H1 (cell line): ENCODE measurements at regions not wholly inside any gene's neighbourhood (a gene's known extent, or its start where the extent isn't known, plus 50 kb on each side); places are given as distances from the start of the nearest gene placed in this dataset.

Experiments used
- CTCF ChIA-PET: fragments of 300-600 bp; sonication (Branson Sonifier 250); formaldehyde crosslinking; loops from one replicate; lab custom pipeline; 2021; ENCODE audit not compliant: partially characterized antibody; lab: Charles Lee
- POLR2A ChIA-PET: fragments of 300-600 bp; sonication (Branson Sonifier 250); formaldehyde crosslinking; loops from one replicate; lab custom pipeline; 2021; ENCODE audit warnings: inconsistent platforms; ENCODE audit not compliant: partially characterized antibody; lab: Charles Lee
- DNase-seq, 2 experiments: peaks; one replicate each; pipeline versions ENCODE4 v3.0.0 to v3.0.0-alpha.2; 2010 to 2022; ENCODE audit warnings: low spot score in 2 of 2, low read depth in 1 of 2, mixed read lengths in 1 of 2
- FAIRE-seq: peaks from 2 replicates; lab custom pipeline; 2011; peaks lifted over from hg19 to GRCh38; lab: Jason Lieb, UNC
- H2AFZ ChIP-seq: 2 replicates; pipeline ENCODE4 v1.8.1; 2012; ENCODE audit warnings: low read length, inconsistent platforms
- H2AK5ac ChIP-seq: 2 replicates; pipeline ENCODE4 v1.6.1; 2013; ENCODE audit warnings: low read depth, low read length
- H2BK120ac ChIP-seq: replicated peaks from 2 replicates; pipeline ENCODE3; 2013; ENCODE audit warnings: low read depth, low read length, inconsistent platforms
- H2BK12ac ChIP-seq: 2 replicates; pipeline ENCODE4 v1.6.1; 2013; ENCODE audit warnings: low read depth, low read length
- H2BK15ac ChIP-seq: 2 replicates; pipeline ENCODE4 v1.6.1; 2013; ENCODE audit warnings: low read length
- H2BK20ac ChIP-seq: 2 replicates; pipeline ENCODE4 v1.6.1; 2013; ENCODE audit warnings: low read length
- H2BK5ac ChIP-seq: 2 replicates; pipeline ENCODE4 v1.6.1; 2013; ENCODE audit warnings: low read depth, low read length
- H3K14ac ChIP-seq: 2 replicates; pipeline ENCODE4 v1.6.1; 2013; ENCODE audit warnings: inconsistent platforms; ENCODE audit not compliant: insufficient read length
- H3K18ac ChIP-seq: 2 replicates; pipeline ENCODE4 v1.6.1; 2013; ENCODE audit warnings: low read length; ENCODE audit errors: extremely low read depth
- H3K23ac ChIP-seq: 2 replicates; pipeline ENCODE4 v1.6.1; 2013; ENCODE audit warnings: inconsistent platforms; ENCODE audit not compliant: insufficient read length
- H3K23me2 ChIP-seq: 2 replicates; pipeline ENCODE4 v1.6.1; 2013; ENCODE audit warnings: low read depth, low read length
- H3K27ac ChIP-seq: 2 replicates; pipeline ENCODE4 v1.6.1; 2011; ENCODE audit warnings: low read depth, low read length, inconsistent platforms
- H3K27me3 ChIP-seq, 4 experiments: replicated peaks in 1 of 4; 1 replicate in 1 of 4; 2 replicates in 3 of 4; pipeline versions ENCODE4 v1.6.1 to v1.8.1; 2011 to 2013; ENCODE audit warnings: low read length in 3 of 4, mild to moderate bottlenecking in 3 of 4, inconsistent platforms in 2 of 4, mixed read lengths in 2 of 4, moderate library complexity in 1 of 4; ENCODE audit not compliant: control insufficient read depth in 3 of 4, insufficient read depth in 3 of 4; ENCODE audit errors: extremely low read depth in 1 of 4
- H3K36me3 ChIP-seq, 4 experiments: 2 replicates each; pipeline versions ENCODE4 v1.6.1 to v1.8.1; 2011 to 2013; ENCODE audit warnings: mild to moderate bottlenecking in 4 of 4, low read length in 3 of 4, moderate library complexity in 2 of 4, control low read depth in 1 of 4, inconsistent platforms in 1 of 4; ENCODE audit not compliant: insufficient read depth in 4 of 4, control insufficient read depth in 2 of 4
- H3K4ac ChIP-seq: replicated peaks from 2 replicates; pipeline ENCODE3; 2013; ENCODE audit warnings: low read length, low read depth, mixed read lengths, inconsistent platforms; ENCODE audit not compliant: insufficient read length
- H3K4me1 ChIP-seq, 4 experiments: replicated peaks in 1 of 4; 1 replicate in 1 of 4; 2 replicates in 3 of 4; pipeline versions ENCODE4 v1.6.1 to v1.8.1; 2011 to 2013; ENCODE audit warnings: low read length in 3 of 4, inconsistent platforms in 2 of 4, mixed read lengths in 1 of 4; ENCODE audit not compliant: insufficient read depth in 4 of 4, control insufficient read depth in 3 of 4
- H3K4me2 ChIP-seq, 2 experiments: 2 replicates each; pipeline versions ENCODE4 v1.6.1 to v1.8.1; 2011 to 2013; ENCODE audit warnings: low read depth in 2 of 2, low read length in 2 of 2, control low read depth in 1 of 2, inconsistent platforms in 1 of 2, mild to moderate bottlenecking in 1 of 2; ENCODE audit not compliant: insufficient read depth in 1 of 2
- H3K4me3 ChIP-seq, 4 experiments: fragments of 200-600, 300-600 bp in 1 of 4; sonication (generic), shearing (Covaris generic), sonication (Bioruptor Twin) in 1 of 4; 2 replicates each; pipeline versions ENCODE4 v1.5.1 to v1.8.1; 2011 to 2016; ENCODE audit warnings: low read length in 4 of 4, low read depth in 3 of 4, control low read depth in 2 of 4, inconsistent platforms in 2 of 4, mild to moderate bottlenecking in 2 of 4, mixed read lengths in 1 of 4, moderate library complexity in 1 of 4; ENCODE audit not compliant: insufficient read depth in 2 of 4; ENCODE audit errors: extremely low read depth in 1 of 4
- H3K56ac ChIP-seq: replicated peaks from 2 replicates; pipeline ENCODE3; 2013; ENCODE audit warnings: low read depth, mild to moderate bottlenecking, mixed read lengths, low read length, inconsistent platforms; ENCODE audit not compliant: insufficient read length
- H3K79me1 ChIP-seq: 2 replicates; pipeline ENCODE4 v1.6.1; 2013; ENCODE audit warnings: low read depth, low read length, control low read depth
- H3K79me2 ChIP-seq, 2 experiments: 2 replicates each; pipeline versions ENCODE4 v1.6.1 to v1.8.1; 2012 to 2013; ENCODE audit warnings: low read length in 2 of 2, mild to moderate bottlenecking in 2 of 2, inconsistent platforms in 1 of 2; ENCODE audit not compliant: insufficient read depth in 2 of 2, control insufficient read depth in 1 of 2
- H3K9ac ChIP-seq, 4 experiments: replicated peaks in 1 of 4; 1 replicate in 1 of 4; 2 replicates in 3 of 4; pipeline versions ENCODE4 v1.6.1 to v1.8.1; 2011 to 2013; ENCODE audit warnings: low read depth in 3 of 4, low read length in 3 of 4, control low read depth in 2 of 4, mild to moderate bottlenecking in 2 of 4, moderate library complexity in 2 of 4, inconsistent platforms in 1 of 4; ENCODE audit errors: extremely low read depth in 1 of 4
- H3K9me3 ChIP-seq, 2 experiments: 2 replicates each; pipeline versions ENCODE4 v1.6.1 to v1.8.1; 2012 to 2013; ENCODE audit warnings: mild to moderate bottlenecking in 2 of 2, moderate library complexity in 2 of 2, control low read depth in 1 of 2, inconsistent platforms in 1 of 2, low read depth in 1 of 2, low read length in 1 of 2, mixed read lengths in 1 of 2; ENCODE audit not compliant: insufficient read depth in 2 of 2
- H4K20me1 ChIP-seq, 2 experiments: replicated peaks in 1 of 2; 2 replicates each; pipeline versions ENCODE3 to v1.8.1; 2011 to 2013; ENCODE audit warnings: inconsistent platforms in 2 of 2, low read length in 2 of 2, mild to moderate bottlenecking in 1 of 2; ENCODE audit not compliant: insufficient read depth in 2 of 2, control insufficient read depth in 1 of 2
- H4K5ac ChIP-seq: 2 replicates; pipeline ENCODE4 v1.6.1; 2013; ENCODE audit warnings: low read length, low read depth, mixed read lengths, inconsistent platforms; ENCODE audit not compliant: insufficient read length
- H4K8ac ChIP-seq: 2 replicates; pipeline ENCODE4 v1.8.0; 2013; ENCODE audit warnings: mild to moderate bottlenecking, moderate library complexity, low read length, inconsistent platforms; ENCODE audit not compliant: insufficient read depth; ENCODE audit errors: extremely low read depth
- H4K91ac ChIP-seq: replicated peaks from 2 replicates; pipeline ENCODE3; 2013; ENCODE audit warnings: low read length, mixed read lengths, inconsistent platforms; ENCODE audit not compliant: insufficient read length
- HDAC6 ChIP-seq: IDR thresholded peaks from one replicate; pipeline ENCODE4 v1.7.1; 2012; ENCODE audit warnings: low read depth, mild to moderate bottlenecking, inconsistent platforms, low read length, moderate library complexity
- WGBS, 2 experiments: shearing (Covaris generic) in 1 of 2; methylation state at CpG; one replicate each; pipeline versions ENCODE4 v1.1.6 to v1.1.7; 2013 to 2015; ENCODE audit warnings: low lambda C conversion rate in 2 of 2, mixed read lengths in 2 of 2, inconsistent platforms in 1 of 2, low coverage in 1 of 2, missing lambda C conversion rate in 1 of 2; ENCODE audit not compliant: insufficient replicate concordance in 2 of 2, insufficient coverage in 1 of 2, insufficient read length in 1 of 2; ENCODE audit errors: extremely low coverage in 1 of 2, missing lambda C conversion rate in 1 of 2; 5-methylcytosine and 5-hydroxymethylcytosine counted together

GRCh38 chr15:98063315-98063714, 102.8 kb downstream of the ARRDC4 start:
- Histone ChIP-seq H3K27me3 (no peaks in the 10 kb centered on the region), H2BK5ac (no peak overlapping the region), H4K20me1 (no peaks in the 10 kb centered on the region), H2BK120ac (no peak overlapping the region), H3K18ac (no peak overlapping the region), H3K79me2 (no peaks in the 10 kb centered on the region), H3K4ac (no peak overlapping the region), H2BK12ac (no peak overlapping the region), H3K4me2 (no peak overlapping the region), H3K9me3 (peaks cover 4% of the 10 kb centered on the region in 2 experiments; a peak in 1 of 4 replicates), H3K79me1 (no peaks in the 10 kb centered on the region), H3K36me3 (no peaks in the 10 kb centered on the region), H2AFZ (no peak overlapping the region), H3K4me1 (no peaks in the 10 kb centered on the region), H2BK15ac (no peak overlapping the region), H4K8ac (no peak overlapping the region), H4K91ac (no peak overlapping the region), H2BK20ac (no peak overlapping the region), H3K9ac (no peak overlapping the region), H3K56ac (no peak overlapping the region), H4K5ac (no peak overlapping the region), H3K27ac (no peak overlapping the region), H3K23ac (no peak overlapping the region), H3K14ac (no peak overlapping the region), H3K4me3 (no peak overlapping the region), H2AK5ac (no peak overlapping the region), H3K23me2 (no peaks in the 10 kb centered on the region)
- no peak for TF ChIP-seq HDAC6
- no peak for FAIRE-seq
- 100% methylated on average over 2 of the region's 2 CpGs; no CpG with 5 or more reads in 1 of the 2 experiments for WGBS, 2 experiments
- CTCF ChIA-PET = interaction anchor here (1.1 kb wide), 1 partner anchor 9 kb away, joined by 3 read pairs; no protein-coding TSS in a partner anchor
- no peak for DNase-seq
- POLR2A ChIA-PET = no interaction called here
